MCF 10A (cell line): ENCODE measurements at regions not wholly inside any gene's neighbourhood (a gene's known extent, or its start where the extent isn't known, plus 50 kb on each side); places are given as distances from the start of the nearest gene placed in this dataset.
"Not testable (repeated sequence)": the region's sequence is repeated elsewhere in the genome, so short reads cannot be mapped to it uniquely, and the experiment has no call there.

Source experiments
- BruUV-seq: library from RNA; stranded (reverse); fragments of 400-500 nt; replicated peaks from 2 replicates; lab custom pipeline; 2021; lab: Mats Ljungman, UMichigan
- CTCF ChIA-PET: fragments of 300-600 bp; sonication (Branson Sonifier 250); formaldehyde crosslinking; extraction: SDS; loops from one replicate; lab custom pipeline; 2021; ENCODE audit warnings: antibody characterized with exemption, inconsistent platforms; lab: Yijun Ruan, JAX
- POLR2A ChIA-PET: fragments of 300-600, 350-650 bp; sonication (Branson Sonifier 250); formaldehyde crosslinking; extraction: SDS; loops from one replicate; lab custom pipeline; 2020; ENCODE audit warnings: antibody characterized with exemption, inconsistent platforms; lab: Yijun Ruan, JAX
- DNase-seq: peaks from one replicate; pipeline ENCODE4 v3.0.0-alpha.2; 2018; ENCODE audit not compliant: unreplicated experiment
- H3K27ac Mint-ChIP-seq: one replicate; pipeline ENCODE4 v1.8.0; 2022; ENCODE audit warnings: mild to moderate bottlenecking, low read depth, mixed read lengths; ENCODE audit not compliant: unreplicated experiment
- H3K27me3 Mint-ChIP-seq: one replicate; pipeline ENCODE4 v1.8.0; 2022; ENCODE audit warnings: mixed read lengths; ENCODE audit not compliant: insufficient read depth, unreplicated experiment
- H3K36me3 Mint-ChIP-seq: one replicate; pipeline ENCODE4 v1.8.0; 2022; ENCODE audit warnings: mild to moderate bottlenecking, moderate library complexity, mixed read lengths; ENCODE audit not compliant: insufficient read depth, unreplicated experiment
- H3K4me1 Mint-ChIP-seq: one replicate; pipeline ENCODE4 v1.8.0; 2022; ENCODE audit warnings: mixed read lengths; ENCODE audit not compliant: insufficient read depth, unreplicated experiment
- H3K4me3 Mint-ChIP-seq: one replicate; pipeline ENCODE4 v1.8.0; 2022; ENCODE audit warnings: mild to moderate bottlenecking, moderate library complexity, mixed read lengths; ENCODE audit not compliant: unreplicated experiment
- H3K9me3 Mint-ChIP-seq: one replicate; pipeline ENCODE4 v1.8.0; 2022; ENCODE audit warnings: mixed read lengths; ENCODE audit not compliant: unreplicated experiment
- CTCF ChIP-seq: fragments of 200-600 bp; IDR thresholded peaks from one replicate; pipeline ENCODE4 v1.8.0; 2022; ENCODE audit warnings: antibody characterized with exemption, mild to moderate bottlenecking; ENCODE audit not compliant: unreplicated experiment
- intact Hi-C: fragments of 100-400 bp; cut with micrococcal nuclease; formaldehyde crosslinking; loops from 2 replicates; pipeline ENCODE4 v1.14.1; 2022

- CTCF ChIA-PET: interaction anchor here (0.6 to 0.9 kb wide), 3 partner anchors 14 to 587 kb away, joined by 3 to 4 read pairs (median 3); no protein-coding TSS in a partner anchor
- Mint-ChIP-seq H3K9me3 (no peaks in the 10 kb centered on the region), H3K36me3 (peaks cover 4% of the 10 kb centered on the region), H3K27me3 (peaks cover 37% of the 10 kb centered on the region), H3K27ac (no peak overlapping the region), H3K4me3 (no peak overlapping the region), H3K4me1 (no peaks in the 10 kb centered on the region)
- POLR2A ChIA-PET: no interaction called here
- BruUV-seq: no TSS peak
- intact Hi-C loops: no loop called here
- no peak for DNase-seq
- TF ChIP-seq CTCF: no peak
Observed at GRCh38 chr11:96554236-96554820, 164.5 kb downstream of the JRKL start.

DNA sequence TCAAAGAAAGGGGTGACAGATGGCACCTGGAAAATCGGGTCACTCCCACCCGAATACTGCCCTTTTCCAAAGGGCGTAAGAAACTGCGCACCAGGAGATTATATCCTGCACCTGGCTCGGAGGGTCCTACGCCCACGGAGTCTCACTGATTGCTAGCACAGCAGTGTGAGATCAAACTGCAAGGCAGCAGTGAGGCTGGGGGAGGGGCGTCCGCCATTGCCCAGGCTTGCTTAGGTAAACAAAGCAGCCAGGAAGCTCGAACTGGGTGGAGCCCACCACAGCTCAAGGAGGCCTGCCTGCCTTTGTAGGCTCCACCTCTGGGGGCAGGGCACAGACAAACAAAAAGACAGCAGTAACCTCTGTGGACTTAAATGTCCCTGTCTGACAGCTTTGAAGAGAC is 166.0 kb downstream of the JRKL start:
- POLR2A ChIA-PET, DNase-seq, BruUV-seq, H3K4me1 Mint-ChIP-seq, H3K4me3 Mint-ChIP-seq, CTCF ChIA-PET, H3K36me3 Mint-ChIP-seq, H3K9me3 Mint-ChIP-seq, intact Hi-C loops, H3K27ac Mint-ChIP-seq: not testable (repeated sequence)
- H3K27me3 Mint-ChIP-seq: peaks cover 35% of the 10 kb centered on the region

- intact Hi-C loops, BruUV-seq, POLR2A ChIA-PET: not testable (repeated sequence)
Observed at GRCh38 chr11:96560727-96561126, 170.9 kb downstream of the JRKL start.

DNA sequence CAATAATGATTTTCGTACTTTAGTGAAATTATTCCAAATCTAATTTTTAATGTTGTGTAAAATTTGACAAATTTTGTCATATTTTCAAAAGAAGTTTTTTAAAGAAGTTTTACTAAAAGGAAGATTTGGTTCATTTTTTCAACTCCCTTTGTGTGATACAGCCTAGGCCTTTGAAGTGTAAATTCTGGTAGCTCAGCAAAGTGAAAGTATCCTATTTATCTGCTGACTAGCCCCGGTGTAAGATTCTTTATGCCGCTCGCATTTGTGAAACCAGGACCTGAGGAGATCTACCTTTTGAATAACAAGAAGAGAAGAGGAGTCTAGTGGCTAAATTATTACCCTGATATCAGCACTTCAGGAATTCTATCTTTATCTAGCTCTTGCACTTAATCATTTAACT is 177.4 kb downstream of the JRKL start:
- H3K27ac Mint-ChIP-seq: no peak overlapping the region
- no peaks in the 10 kb centered on the region for H3K9me3 Mint-ChIP-seq
- DNase-seq: no peak
- no peaks in the 10 kb centered on the region for H3K4me1 Mint-ChIP-seq
- CTCF ChIA-PET: no interaction called here
- intact Hi-C loops: no loop called here
- no peaks in the 10 kb centered on the region for H3K36me3 Mint-ChIP-seq
- BruUV-seq: no TSS peak
- POLR2A ChIA-PET: interaction anchor here (0.7 kb wide), 1 partner anchor 305 kb away, joined by 3 read pairs; no protein-coding TSS in a partner anchor
- TF ChIP-seq CTCF: no peak
- H3K4me3 Mint-ChIP-seq: peak overlapping the region; percentile 13
- H3K27me3 Mint-ChIP-seq: no peaks in the 10 kb centered on the region

More at GRCh38 chr11:96560727-96561126, 170.9 kb downstream of the JRKL start:
- DNase-seq, H3K9me3 Mint-ChIP-seq, H3K27me3 Mint-ChIP-seq, H3K4me1 Mint-ChIP-seq, CTCF ChIA-PET, H3K4me3 Mint-ChIP-seq, H3K27ac Mint-ChIP-seq, H3K36me3 Mint-ChIP-seq: not testable (repeated sequence)

DNA sequence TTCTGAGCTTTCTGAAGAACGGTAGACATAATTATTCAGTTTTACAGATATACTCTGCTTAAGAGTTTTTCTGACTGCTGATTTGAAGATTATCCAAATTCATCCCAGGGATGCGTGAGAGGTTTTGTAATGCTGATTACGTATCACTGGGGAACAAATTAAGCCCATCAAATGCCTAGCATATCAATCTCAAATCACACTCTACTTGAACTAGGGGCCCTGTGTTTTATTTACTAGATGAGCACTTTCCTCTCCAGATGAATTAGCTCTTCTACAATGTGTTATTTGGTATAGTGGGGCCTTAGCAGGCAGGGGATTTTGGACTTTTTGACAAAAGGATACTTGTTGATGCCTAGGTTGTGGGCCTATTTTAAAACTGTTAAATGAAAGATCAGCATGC is 177.9 kb downstream of the JRKL start:
- peak overlapping the region; percentile 13 for H3K4me3 Mint-ChIP-seq
- intact Hi-C loops: no loop called here
- BruUV-seq: no TSS peak

More for the DNA sequence above, 177.9 kb downstream of the JRKL start:
- Mint-ChIP-seq H3K27ac (no peak overlapping the region), H3K36me3 (no peaks in the 10 kb centered on the region), H3K27me3 (no peaks in the 10 kb centered on the region), H3K9me3 (no peaks in the 10 kb centered on the region), H3K4me1 (no peaks in the 10 kb centered on the region)
- ChIA-PET POLR2A (interaction anchor here (0.7 kb wide), 1 partner anchor 305 kb away, joined by 3 read pairs; no protein-coding TSS in a partner anchor), CTCF (interaction anchor here (0.6 to 1.2 kb wide), 2 partner anchors 14 to 226 kb away, joined by 3 read pairs; no protein-coding TSS in a partner anchor)
- no peak for TF ChIP-seq CTCF
- no peak for DNase-seq
